DND-41 (cell line): ENCODE measurements at regions not wholly inside any gene's neighbourhood (a gene's known extent, or its start where the extent isn't known, plus 50 kb on each side); places are given as distances from the start of the nearest gene placed in this dataset.

Experiments
- CTCF ChIP-seq: IDR thresholded peaks from 2 replicates; pipeline ENCODE4 v1.5.1; 2012; ENCODE audit warnings: borderline replicate concordance, low read length, moderate library complexity, mild to moderate bottlenecking; ENCODE audit not compliant: poor library complexity, severe bottlenecking; ENCODE audit errors: extremely low read depth
- EZH2 ChIP-seq: IDR thresholded peaks from 3 replicates; pipeline ENCODE4 v1.6.1; 2012; ENCODE audit warnings: borderline replicate concordance, low read depth, mild to moderate bottlenecking, moderate library complexity, low read length, inconsistent platforms; ENCODE audit not compliant: severe bottlenecking

- TF ChIP-seq CTCF (no peak), EZH2 (no peak)
Observed at GRCh38 chr2:194223218-194223617, 1433.8 kb upstream of the SLC39A10 start.
